Liver (tissue), 8 donors: ENCODE measurements at regions not wholly inside any gene's neighbourhood (a gene's known extent, or its start where the extent isn't known, plus 50 kb on each side); places are given as distances from the start of the nearest gene placed in this dataset.

Experiments
- DNase-seq: peaks from one replicate; pipeline ENCODE4 v3.0.0-alpha.2; 2017; ENCODE audit warnings: low spot score
- H3K27ac ChIP-seq, 2 donors: one replicate each; pipeline ENCODE4 v1.7.0; 2013; ENCODE audit warnings: inconsistent platforms in 2 of 2, low read length in 2 of 2, control low read depth in 1 of 2, low read depth in 1 of 2, mild to moderate bottlenecking in 1 of 2
- H3K27me3 ChIP-seq, 4 donors: one replicate each; pipeline versions ENCODE4 v1.6.1 to v1.7.0; 2013; ENCODE audit warnings: low read length in 3 of 4, inconsistent platforms in 1 of 4, mild to moderate bottlenecking in 1 of 4, moderate library complexity in 1 of 4; ENCODE audit not compliant: control insufficient read depth in 4 of 4, insufficient read depth in 4 of 4
- H3K36me3 ChIP-seq, 4 donors: one replicate each; pipeline versions ENCODE4 v1.6.1 to v1.7.0; 2013; ENCODE audit warnings: low read length in 3 of 4, mild to moderate bottlenecking in 3 of 4, low read depth in 1 of 4, moderate library complexity in 1 of 4; ENCODE audit not compliant: control insufficient read depth in 4 of 4, insufficient read depth in 3 of 4
- H3K4me1 ChIP-seq, 4 donors: one replicate each; pipeline versions ENCODE4 v1.6.1 to v1.7.0; 2013; ENCODE audit warnings: low read length in 3 of 4, mild to moderate bottlenecking in 3 of 4, moderate library complexity in 1 of 4; ENCODE audit not compliant: control insufficient read depth in 4 of 4, insufficient read depth in 4 of 4
- H3K4me3 ChIP-seq, 3 donors: one replicate each; pipeline versions ENCODE4 v1.6.1 to v1.7.0; 2013; ENCODE audit warnings: low read length in 3 of 3, control low read depth in 1 of 3, low read depth in 1 of 3, mild to moderate bottlenecking in 1 of 3
- H3K9ac ChIP-seq, 2 donors: one replicate each; pipeline ENCODE4 v1.7.0; 2013; ENCODE audit warnings: low read length in 2 of 2, mild to moderate bottlenecking in 2 of 2, moderate library complexity in 2 of 2, control low read depth in 1 of 2, low read depth in 1 of 2
- H3K9me3 ChIP-seq, 4 donors: one replicate each; pipeline versions ENCODE4 v1.6.1 to v1.7.0; 2013; ENCODE audit warnings: low read length in 3 of 4; ENCODE audit not compliant: control insufficient read depth in 4 of 4
- ATF3 ChIP-seq: IDR thresholded peaks from 2 replicates; pipeline ENCODE4 v1.6.1; 2016; ENCODE audit warnings: antibody characterized with exemption
- CTCF ChIP-seq: fragments of 150-350 bp; IDR thresholded peaks from 2 replicates; pipeline ENCODE4 v1.5.1; 2017; ENCODE audit warnings: improper control_type of control experiment, low read depth, low read length; ENCODE audit not compliant: missing input control
- FOXA2 ChIP-seq: IDR thresholded peaks from 2 replicates; pipeline ENCODE4 v1.6.1; 2016; ENCODE audit warnings: antibody characterized with exemption
- HNF4A ChIP-seq, 2 donors: conservative IDR thresholded peaks; 2 replicates each; pipeline ENCODE4 v1.6.1; 2016; ENCODE audit warnings: antibody characterized with exemption in 2 of 2, mild to moderate bottlenecking in 2 of 2
- HNF4G ChIP-seq: IDR thresholded peaks from 2 replicates; pipeline ENCODE4 v1.6.1; 2016; ENCODE audit warnings: antibody characterized with exemption
- RAD21 ChIP-seq, 2 donors: IDR thresholded peaks; 2 replicates each; pipeline ENCODE4 v1.6.1; 2016; ENCODE audit warnings: antibody characterized with exemption in 2 of 2, mild to moderate bottlenecking in 2 of 2
- REST ChIP-seq: IDR thresholded peaks from 2 replicates; pipeline ENCODE4 v1.6.1; 2016; ENCODE audit warnings: antibody characterized with exemption, mild to moderate bottlenecking
- SP1 ChIP-seq: IDR thresholded peaks from 2 replicates; pipeline ENCODE4 v1.6.1; 2018; ENCODE audit warnings: antibody characterized with exemption, mild to moderate bottlenecking
- TAF1 ChIP-seq: conservative IDR thresholded peaks from 2 replicates; pipeline ENCODE4 v1.6.1; 2016; ENCODE audit warnings: antibody characterized with exemption, mild to moderate bottlenecking
- YY1 ChIP-seq: IDR thresholded peaks from 2 replicates; pipeline ENCODE4 v1.6.1; 2016; ENCODE audit warnings: antibody characterized with exemption, mild to moderate bottlenecking
- ZBTB33 ChIP-seq: IDR thresholded peaks from 2 replicates; pipeline ENCODE4 v1.6.1; 2016; ENCODE audit warnings: antibody characterized with exemption
- WGBS: extraction: QIAGEN DNeasy Blood & Tissue Kit; methylation state at CpG from one replicate; pipeline ENCODE4 v1.1.7; 2013; 5-methylcytosine and 5-hydroxymethylcytosine counted together
- donor health status: healthy.
- donor health status: healthy.
- donor health status: healthy.
- donor health status: healthy.
- donor health status: healthy.

- TF ChIP-seq ZBTB33 (no peak), RAD21 (IDR thresholded peaks at IDR 0.05) (no peak), FOXA2 (no peak)
Observed at GRCh38 chr15:38689522-38689921, 124.9 kb upstream of the RASGRP1 start (continued).

- Histone ChIP-seq H3K27ac (no peak overlapping the region), H3K4me1 (no peaks in the 10 kb centered on the region), H3K9me3 (no peaks in the 10 kb centered on the region)
Observed at GRCh38 chr15:38690216-38690615, 125.6 kb upstream of the RASGRP1 start.

GRCh38 chr15:38690719-38691332 is 126.2 kb upstream of the RASGRP1 start:
- Histone ChIP-seq H3K4me1 (no peaks in the 10 kb centered on the region), H3K9me3 (no peaks in the 10 kb centered on the region), H3K27me3 (no peaks in the 10 kb centered on the region), H3K36me3 (no peaks in the 10 kb centered on the region), H3K9ac (no peak overlapping the region), H3K27ac (no peak overlapping the region), H3K4me3 (no peak overlapping the region)
- DNase-seq, result peak; percentile 66
- 21% methylated on average over 4 of the region's 4 CpGs for WGBS
- TF ChIP-seq HNF4G (no peak), CTCF (peak; percentile 69), ATF3 (no peak), RAD21 (IDR thresholded peaks at IDR 0.05) (peak; percentile 68 to 76)

More at GRCh38 chr15:38690216-38690615, 125.6 kb upstream of the RASGRP1 start:
- no peak for TF ChIP-seq YY1
- 91% methylated on average over 5 of the region's 5 CpGs for WGBS
- H3K9ac ChIP-seq, result no peak overlapping the region
- H3K4me3 ChIP-seq, result no peak overlapping the region
- H3K36me3 ChIP-seq, result no peaks in the 10 kb centered on the region
- no peak for DNase-seq
- no peaks in the 10 kb centered on the region for H3K27me3 ChIP-seq

- TF ChIP-seq HNF4G (no peak), REST (no peak), TAF1 (no peak), ZBTB33 (no peak), SP1 (no peak), FOXA2 (no peak), CTCF (no peak), HNF4A (conservative IDR thresholded peaks at IDR 0.05) (no peak)
- Histone ChIP-seq H3K9me3 (no peaks in the 10 kb centered on the region), H3K4me1 (no peaks in the 10 kb centered on the region), H3K36me3 (no peaks in the 10 kb centered on the region), H3K27ac (no peak overlapping the region), H3K27me3 (no peaks in the 10 kb centered on the region), H3K4me3 (no peak overlapping the region), H3K9ac (no peak overlapping the region)
- WGBS, result 95% methylated on average over 2 of the region's 2 CpGs
- no peak for DNase-seq
Observed at GRCh38 chr15:38691377-38691776, 126.8 kb upstream of the RASGRP1 start.
